Sigmoid colon (tissue), 6 donors: ENCODE measurements at regions not wholly inside any gene's neighbourhood (a gene's known extent, or its start where the extent isn't known, plus 50 kb on each side); places are given as distances from the start of the nearest gene placed in this dataset.

ENCODE experiments used
- DNase-seq: peaks from one replicate; pipeline ENCODE4 v3.0.0-alpha.2; 2019
- H3K27ac ChIP-seq, 4 donors: fragments of 200-600 bp; sonication (generic); one replicate each; pipeline ENCODE4 v1.5.1; 2016 to 2019; ENCODE audit warnings: mild to moderate bottlenecking in 1 of 4
- H3K27me3 ChIP-seq, 3 donors: fragments of 200-600 bp; sonication (generic); one replicate each; pipeline ENCODE4 v1.5.1; 2019; ENCODE audit warnings: mild to moderate bottlenecking in 1 of 3
- H3K36me3 ChIP-seq, 4 donors: fragments of 200-600 bp; sonication (generic); one replicate each; pipeline ENCODE4 v1.5.1; 2016 to 2019
- H3K4me1 ChIP-seq, 4 donors: fragments of 200-600 bp; sonication (generic); one replicate each; pipeline ENCODE4 v1.5.1; 2017 to 2019
- H3K4me3 ChIP-seq, 4 donors: fragments of 200-600 bp; sonication (generic); one replicate each; pipeline ENCODE4 v1.5.1; 2017 to 2019; ENCODE audit warnings: mild to moderate bottlenecking in 2 of 4, moderate library complexity in 1 of 4
- H3K9me3 ChIP-seq, 4 donors: fragments of 200-600 bp in 3 of 4; sonication (generic) in 3 of 4; one replicate each; pipeline versions ENCODE4 v1.5.1 to v1.6.1; 2013 to 2019
- CTCF ChIP-seq, 4 experiments: fragments of 450-650 bp in 3 of 4; fragments of 200-600 bp in 1 of 4; IDR thresholded peaks; one replicate each; pipeline ENCODE4 v1.5.1; 2016 to 2019; ENCODE audit warnings: antibody characterized with exemption in 4 of 4, mild to moderate bottlenecking in 3 of 4, moderate library complexity in 2 of 4
- EP300 ChIP-seq, 4 donors: sonication (generic); formaldehyde crosslinking; IDR thresholded peaks; one replicate each; pipeline ENCODE4 v1.6.1; 2017; ENCODE audit warnings: antibody characterized with exemption in 4 of 4
- POLR2A ChIP-seq, 2 donors: fragments of 450-650 bp; IDR thresholded peaks; one replicate each; pipeline ENCODE4 v1.6.1; 2016; ENCODE audit warnings: antibody characterized with exemption in 2 of 2, mild to moderate bottlenecking in 2 of 2, moderate library complexity in 2 of 2
- POLR2AphosphoS5 ChIP-seq, 4 donors: sonication (generic); formaldehyde crosslinking; IDR thresholded peaks; one replicate each; pipeline ENCODE4 v1.6.1; 2017; ENCODE audit warnings: antibody characterized with exemption in 4 of 4
- WGBS, 2 donors: extraction: QIAGEN DNeasy Blood & Tissue Kit; methylation state at CpG; one replicate each; pipeline ENCODE4 v1.1.7; 2013; 5-methylcytosine and 5-hydroxymethylcytosine counted together
- intact Hi-C: fragments of 100-400 bp; cut with DNase I; formaldehyde crosslinking; loops from one replicate; pipeline ENCODE4 v1.15.1; 2023
- donor health status: healthy with polysubstance abuse.
- donor health status: healthy.

DNA sequence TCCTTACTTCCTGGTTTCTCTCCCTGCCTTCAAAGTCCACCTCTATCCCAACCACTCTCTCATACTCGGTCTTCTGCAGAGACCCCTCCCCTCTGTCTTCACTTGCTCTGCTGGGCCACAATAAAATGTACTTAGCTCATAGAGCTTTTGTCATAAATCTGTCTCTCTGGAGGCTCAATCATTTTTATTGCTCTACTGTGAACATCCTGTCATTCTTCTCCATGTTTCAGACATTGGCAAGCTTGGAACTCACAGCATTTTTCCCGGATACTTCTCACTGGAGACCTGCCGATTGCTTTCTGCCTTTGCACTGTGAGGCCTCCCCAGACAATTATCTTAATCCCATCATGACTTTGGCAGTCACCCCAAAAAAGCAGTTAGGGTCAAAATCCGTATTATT, 192.3 kb upstream of the ZMIZ1 start:
- intact Hi-C loops, result no loop called here
- Histone ChIP-seq H3K4me1 (no peaks in the 10 kb centered on the region), H3K27ac (no peak overlapping the region), H3K36me3 (no peaks in the 10 kb centered on the region), H3K27me3 (no peaks in the 10 kb centered on the region), H3K4me3 (no peak overlapping the region), H3K9me3 (peaks cover 0 to 2% (median 0%) of the 10 kb centered on the region in 4 donors)
- TF ChIP-seq CTCF (IDR thresholded peaks at IDR 0.05) (no peak), POLR2AphosphoS5 (IDR thresholded peaks at IDR 0.05) (no peak), EP300 (IDR thresholded peaks at IDR 0.05) (no peak), POLR2A (IDR thresholded peaks at IDR 0.05) (no peak)
- DNase-seq, result no peak
- 38 to 64% methylated on average over 4 of the region's 4 CpGs for WGBS, 2 donors

DNA sequence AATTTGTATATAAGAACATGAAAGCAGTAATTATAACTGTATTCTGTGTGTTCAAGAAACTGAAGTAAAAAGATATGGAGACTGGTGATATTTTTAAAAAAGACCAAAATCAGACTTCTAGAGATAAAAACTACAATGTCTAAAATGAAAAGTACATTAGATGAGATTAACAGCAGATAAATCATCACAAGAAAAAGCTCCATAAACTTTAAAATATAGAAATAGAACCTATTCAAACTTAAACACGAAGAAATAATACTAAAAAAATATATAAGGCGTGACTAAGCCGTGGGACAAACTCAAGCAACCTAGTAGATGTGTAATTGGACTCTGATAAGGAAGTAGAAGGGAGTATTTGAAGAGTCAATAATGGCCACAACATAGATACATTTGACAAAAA, 189.1 kb upstream of the ZMIZ1 start:
- no peak overlapping the region for H3K4me3 ChIP-seq
- no peaks in the 10 kb centered on the region for H3K4me1 ChIP-seq
- no peaks in the 10 kb centered on the region for H3K27me3 ChIP-seq
- WGBS, 2 donors, result 64 to 70% methylated on average over 3 of the region's 3 CpGs
- DNase-seq, result no peak
- peaks cover 0 to 2% (median 0%) of the 10 kb centered on the region in 4 donors for H3K9me3 ChIP-seq
- no peak for TF ChIP-seq POLR2AphosphoS5 (IDR thresholded peaks at IDR 0.05)
- TF ChIP-seq EP300 (IDR thresholded peaks at IDR 0.05), result no peak
- TF ChIP-seq CTCF (IDR thresholded peaks at IDR 0.05), result no peak
- TF ChIP-seq POLR2A (IDR thresholded peaks at IDR 0.05), result no peak
- H3K27ac ChIP-seq, result no peak overlapping the region
- H3K36me3 ChIP-seq, result no peaks in the 10 kb centered on the region
- intact Hi-C loops, result no loop called here

DNA sequence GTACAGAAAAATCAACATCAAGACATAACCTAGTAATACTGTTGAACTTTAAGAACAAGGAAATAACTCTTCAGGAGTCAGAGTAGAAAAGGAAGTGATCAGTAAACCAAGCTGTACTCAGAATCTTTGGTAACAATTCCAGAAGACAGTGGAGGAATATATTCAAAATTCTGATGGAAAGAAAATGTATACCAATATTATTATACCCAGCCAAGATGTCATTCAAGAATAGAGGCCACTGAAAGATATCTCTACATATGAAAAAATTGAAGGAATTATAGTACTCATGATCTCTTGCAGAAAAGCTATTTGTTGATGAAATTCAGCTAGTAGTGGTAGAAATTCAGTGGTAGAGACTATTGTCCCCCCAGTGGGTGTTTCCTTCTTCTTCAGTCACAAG, 182.6 kb upstream of the ZMIZ1 start:
- DNase-seq, result no peak
- no peaks in the 10 kb centered on the region for H3K36me3 ChIP-seq
- H3K27me3 ChIP-seq, result no peaks in the 10 kb centered on the region
- no peak overlapping the region for H3K27ac ChIP-seq
- no peak overlapping the region for H3K4me3 ChIP-seq
- peaks cover 0 to 5% (median 0%) of the 10 kb centered on the region in 4 donors for H3K9me3 ChIP-seq
- intact Hi-C loops, result no loop called here
- TF ChIP-seq POLR2AphosphoS5 (IDR thresholded peaks at IDR 0.05) (no peak), CTCF (IDR thresholded peaks at IDR 0.05) (no peak), POLR2A (IDR thresholded peaks at IDR 0.05) (no peak)
- H3K4me1 ChIP-seq, result no peaks in the 10 kb centered on the region

GRCh38 chr10:78889536-78890063, 179.2 kb upstream of the ZMIZ1 start:
- no peaks in the 10 kb centered on the region for H3K36me3 ChIP-seq
- peaks cover 0 to 5% (median 0%) of the 10 kb centered on the region in 4 donors for H3K9me3 ChIP-seq
- H3K27ac ChIP-seq, result no peak overlapping the region
- intact Hi-C loops, result no loop called here
- no peaks in the 10 kb centered on the region for H3K4me1 ChIP-seq
- no peak for DNase-seq
- no peak for TF ChIP-seq EP300 (IDR thresholded peaks at IDR 0.05)
- no peak for TF ChIP-seq POLR2A (IDR thresholded peaks at IDR 0.05)
- no peak for TF ChIP-seq POLR2AphosphoS5 (IDR thresholded peaks at IDR 0.05)
- TF ChIP-seq CTCF (IDR thresholded peaks at IDR 0.05), result no peak
- H3K4me3 ChIP-seq, result no peak overlapping the region
- no peaks in the 10 kb centered on the region for H3K27me3 ChIP-seq
- 89 to 91% methylated on average over 7 of the region's 7 CpGs for WGBS, 2 donors

GRCh38 chr10:78890506-78890905, 178.3 kb upstream of the ZMIZ1 start:
- no peak for DNase-seq
- Histone ChIP-seq H3K9me3 (peaks cover 0 to 5% (median 0%) of the 10 kb centered on the region in 4 donors), H3K4me1 (no peaks in the 10 kb centered on the region), H3K27ac (no peak overlapping the region), H3K4me3 (no peak overlapping the region), H3K36me3 (no peaks in the 10 kb centered on the region), H3K27me3 (no peaks in the 10 kb centered on the region)
- intact Hi-C loops, result no loop called here
- TF ChIP-seq CTCF (IDR thresholded peaks at IDR 0.05) (no peak), POLR2A (IDR thresholded peaks at IDR 0.05) (no peak), EP300 (IDR thresholded peaks at IDR 0.05) (no peak), POLR2AphosphoS5 (IDR thresholded peaks at IDR 0.05) (no peak)
- WGBS, 2 donors, result 68 to 83% methylated on average over 3 of the region's 3 CpGs
